Activated T-helper 17 cell treated with anti-CD3 and anti-CD28 coated beads, Interleukin-2, amount 50 U/mL, for 72 hours (primary cell): ENCODE measurements at regions not wholly inside any gene's neighbourhood (a gene's known extent, or its start where the extent isn't known, plus 50 kb on each side); places are given as distances from the start of the nearest gene placed in this dataset.
"Not testable (repeated sequence)": the region's sequence is repeated elsewhere in the genome, so short reads cannot be mapped to it uniquely, and the experiment has no call there.

ENCODE experiments used
- ATAC-seq: fragments of 150-1000 bp; cut with Tn5 transposase; replicated peaks from 2 replicates; pipeline ENCODE4 v1.10.0; 2021; ENCODE audit warnings: mild to moderate bottlenecking, moderate library complexity
- H3K27ac Mint-ChIP-seq: one replicate; pipeline ENCODE4 v1.8.0; 2022; ENCODE audit warnings: mixed read lengths
- H3K27me3 Mint-ChIP-seq: one replicate; pipeline ENCODE4 v1.8.0; 2022; ENCODE audit warnings: mixed read lengths
- H3K36me3 Mint-ChIP-seq: one replicate; pipeline ENCODE4 v1.8.0; 2022; ENCODE audit warnings: low read depth, mild to moderate bottlenecking, mixed read lengths
- H3K4me1 Mint-ChIP-seq: one replicate; pipeline ENCODE4 v1.8.0; 2022; ENCODE audit warnings: mixed read lengths
- H3K4me3 Mint-ChIP-seq: one replicate; pipeline ENCODE4 v1.8.0; 2022; ENCODE audit warnings: mild to moderate bottlenecking, mixed read lengths
- H3K9me3 Mint-ChIP-seq: one replicate; pipeline ENCODE4 v1.8.0; 2022; ENCODE audit warnings: mixed read lengths

DNA sequence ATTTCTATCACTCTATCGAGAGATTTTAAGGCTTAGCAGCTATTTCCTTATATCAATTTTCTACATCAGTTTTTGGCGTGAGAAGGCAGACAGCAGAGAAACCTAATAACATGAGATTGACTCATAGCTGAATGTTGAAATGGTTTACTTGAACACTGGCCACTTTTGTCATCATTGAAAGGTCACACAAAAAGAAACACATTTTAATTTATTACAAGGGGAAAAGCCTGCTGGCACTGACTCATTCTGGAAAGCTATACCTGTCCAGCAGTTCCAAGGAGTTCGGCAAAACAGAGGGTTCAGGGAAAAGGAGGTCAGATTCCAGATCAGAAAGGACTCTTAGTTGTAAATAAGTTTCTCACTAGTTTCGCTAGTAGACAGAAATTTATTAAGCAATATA lies 566.4 kb downstream of the DNAH5 start:
- ATAC-seq, result no peak
- Mint-ChIP-seq H3K27ac (no peak overlapping the region), H3K36me3 (no peaks in the 10 kb centered on the region), H3K9me3 (peaks cover 14% of the 10 kb centered on the region), H3K27me3 (no peaks in the 10 kb centered on the region), H3K4me1 (no peaks in the 10 kb centered on the region), H3K4me3 (no peak overlapping the region)

GRCh38 chr5:13359344-13359743 lies 585.1 kb downstream of the DNAH5 start:
- no peaks in the 10 kb centered on the region for H3K27me3 Mint-ChIP-seq
- H3K9me3 Mint-ChIP-seq, result peaks cover 3% of the 10 kb centered on the region
- no peaks in the 10 kb centered on the region for H3K4me1 Mint-ChIP-seq
- no peak overlapping the region for H3K4me3 Mint-ChIP-seq
- H3K27ac Mint-ChIP-seq, result no peak overlapping the region
- no peak for ATAC-seq
- no peaks in the 10 kb centered on the region for H3K36me3 Mint-ChIP-seq

GRCh38 chr5:13358342-13358741 lies 586.1 kb downstream of the DNAH5 start:
- Mint-ChIP-seq H3K4me1 (no peaks in the 10 kb centered on the region), H3K9me3 (peaks cover 3% of the 10 kb centered on the region), H3K4me3 (no peak overlapping the region), H3K36me3 (no peaks in the 10 kb centered on the region), H3K27ac (no peak overlapping the region), H3K27me3 (no peaks in the 10 kb centered on the region)
- no peak for ATAC-seq

DNA sequence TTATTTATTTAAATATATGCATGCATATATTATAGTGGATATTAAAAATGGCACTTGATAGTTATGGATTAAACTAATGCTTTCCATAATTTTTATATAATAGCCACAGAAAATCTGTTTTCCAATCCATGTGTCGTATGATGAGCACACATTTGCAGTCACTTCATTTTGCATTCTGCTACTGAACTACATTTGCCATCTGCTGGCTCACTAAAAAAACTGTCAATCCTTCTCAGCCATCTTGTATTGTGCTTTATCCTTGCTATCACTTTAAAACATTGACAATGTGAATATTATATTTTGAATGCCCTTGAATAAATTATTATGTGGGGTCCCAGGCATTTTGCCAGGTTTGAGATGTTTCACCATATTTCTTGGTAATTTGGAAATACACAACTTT lies 586.6 kb downstream of the DNAH5 start:
- no peaks in the 10 kb centered on the region for H3K36me3 Mint-ChIP-seq
- H3K27me3 Mint-ChIP-seq, result no peaks in the 10 kb centered on the region
- H3K4me1 Mint-ChIP-seq, result no peaks in the 10 kb centered on the region
- H3K9me3 Mint-ChIP-seq, result peaks cover 3% of the 10 kb centered on the region
- H3K27ac Mint-ChIP-seq, result no peak overlapping the region
- ATAC-seq, result no peak
- no peak overlapping the region for H3K4me3 Mint-ChIP-seq

- Mint-ChIP-seq H3K4me3 (no peak overlapping the region), H3K27me3 (no peaks in the 10 kb centered on the region), H3K9me3 (peaks cover 3% of the 10 kb centered on the region), H3K27ac (no peak overlapping the region), H3K36me3 (no peaks in the 10 kb centered on the region), H3K4me1 (no peaks in the 10 kb centered on the region)
- ATAC-seq, result no peak
Measured at GRCh38 chr5:13356226-13356625, 588.3 kb downstream of the DNAH5 start.

DNA sequence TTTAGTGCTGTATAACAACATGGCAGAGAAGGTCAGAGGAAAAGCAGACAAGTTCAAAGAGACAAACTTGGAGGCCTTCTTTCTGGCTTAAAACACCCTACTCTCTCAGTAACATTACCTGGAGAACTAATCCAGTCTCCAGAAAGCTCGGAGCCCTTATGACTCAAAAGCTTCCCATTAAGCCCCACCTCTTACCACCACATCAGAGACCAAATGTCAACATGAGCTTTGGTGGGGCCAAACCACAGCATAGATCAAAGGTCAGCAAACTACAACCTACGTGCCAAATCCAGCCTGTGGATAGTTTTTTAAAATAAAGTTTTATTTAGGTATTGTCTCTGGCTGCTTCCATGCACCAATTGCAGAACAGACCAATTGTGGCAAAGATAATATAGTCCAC lies 589.9 kb downstream of the DNAH5 start:
- no peak for ATAC-seq
- no peaks in the 10 kb centered on the region for H3K36me3 Mint-ChIP-seq
- H3K9me3 Mint-ChIP-seq, result peaks cover 3% of the 10 kb centered on the region
- no peak overlapping the region for H3K27ac Mint-ChIP-seq
- H3K4me1 Mint-ChIP-seq, result no peaks in the 10 kb centered on the region
- H3K27me3 Mint-ChIP-seq, result no peaks in the 10 kb centered on the region
- H3K4me3 Mint-ChIP-seq, result no peak overlapping the region

DNA sequence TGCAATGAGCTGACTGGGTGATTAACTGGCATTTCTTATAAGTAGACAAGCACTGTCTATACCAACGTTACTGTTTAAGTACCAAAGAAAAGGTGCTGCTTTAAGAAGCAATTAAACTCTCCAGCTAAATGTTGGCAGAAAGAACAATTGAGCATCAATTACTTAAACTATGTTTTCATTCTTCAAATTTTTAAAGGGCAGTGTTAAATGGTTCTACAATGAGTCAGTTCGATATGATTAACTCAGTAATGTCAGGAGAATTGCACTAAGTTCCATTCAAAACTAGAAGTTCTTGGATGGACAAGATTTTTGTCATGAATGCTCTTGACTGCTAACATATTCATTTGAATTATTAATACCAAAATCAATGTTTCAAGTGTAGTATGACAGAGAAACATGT lies 593.7 kb downstream of the DNAH5 start:
- ATAC-seq, result no peak
- Mint-ChIP-seq H3K27ac (no peak overlapping the region), H3K4me1 (no peaks in the 10 kb centered on the region), H3K27me3 (no peaks in the 10 kb centered on the region), H3K4me3 (no peak overlapping the region), H3K9me3 (peaks cover 7% of the 10 kb centered on the region), H3K36me3 (no peaks in the 10 kb centered on the region)

DNA sequence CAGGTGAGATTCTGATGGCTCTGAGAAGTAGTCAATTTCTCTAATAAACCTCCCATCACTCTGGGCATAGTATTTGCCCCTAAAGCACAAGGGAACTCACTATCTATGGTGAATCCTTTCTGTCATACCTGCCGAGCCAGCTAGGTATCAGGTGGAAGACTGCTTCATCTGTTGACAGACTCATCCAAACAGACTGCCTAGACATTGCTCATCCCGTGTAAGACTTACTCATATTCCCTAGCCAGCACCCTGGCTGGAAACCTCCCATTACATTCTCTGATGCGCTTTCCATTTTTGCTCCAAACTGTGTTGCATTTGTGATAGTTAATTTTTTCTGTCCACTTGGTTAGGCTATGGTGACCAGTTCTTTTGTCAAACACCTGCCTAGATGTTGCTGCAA lies 595.9 kb downstream of the DNAH5 start:
- H3K4me3 Mint-ChIP-seq, result no peak overlapping the region
- peaks cover 9% of the 10 kb centered on the region for H3K9me3 Mint-ChIP-seq
- no peaks in the 10 kb centered on the region for H3K4me1 Mint-ChIP-seq
- ATAC-seq, result no peak
- H3K36me3 Mint-ChIP-seq, result no peaks in the 10 kb centered on the region
- no peak overlapping the region for H3K27ac Mint-ChIP-seq
- no peaks in the 10 kb centered on the region for H3K27me3 Mint-ChIP-seq

DNA sequence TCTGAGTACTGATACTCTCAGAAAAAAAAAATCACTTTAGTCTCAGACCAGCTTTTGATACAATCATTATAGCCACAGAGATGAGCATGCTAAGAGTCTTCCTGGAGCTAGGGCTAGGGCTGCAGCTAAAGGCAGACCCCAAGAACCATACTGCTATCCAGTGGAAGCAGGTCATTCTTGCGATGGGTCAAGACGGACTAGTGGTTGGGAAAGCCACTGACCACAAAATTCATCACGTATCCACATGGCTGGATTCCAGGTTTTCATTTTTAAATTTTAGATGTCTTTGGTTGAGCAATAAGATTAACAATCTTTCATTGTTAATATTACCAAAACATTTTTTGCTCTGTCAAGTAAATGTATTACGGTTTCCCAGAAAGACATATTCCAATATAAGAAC lies 598.1 kb downstream of the DNAH5 start:
- H3K27me3 Mint-ChIP-seq, result no peaks in the 10 kb centered on the region
- peaks cover 12% of the 10 kb centered on the region for H3K9me3 Mint-ChIP-seq
- H3K36me3 Mint-ChIP-seq, result no peaks in the 10 kb centered on the region
- H3K4me1 Mint-ChIP-seq, result no peaks in the 10 kb centered on the region
- ATAC-seq, result no peak
- H3K4me3 Mint-ChIP-seq, result no peak overlapping the region
- H3K27ac Mint-ChIP-seq, result no peak overlapping the region

- Mint-ChIP-seq H3K27me3 (no peaks in the 10 kb centered on the region), H3K4me3 (no peak overlapping the region), H3K9me3 (peaks cover 14% of the 10 kb centered on the region), H3K4me1 (no peaks in the 10 kb centered on the region), H3K27ac (no peak overlapping the region), H3K36me3 (no peaks in the 10 kb centered on the region)
- no peak for ATAC-seq
Measured at GRCh38 chr5:13339093-13339492, 605.4 kb downstream of the DNAH5 start.

DNA sequence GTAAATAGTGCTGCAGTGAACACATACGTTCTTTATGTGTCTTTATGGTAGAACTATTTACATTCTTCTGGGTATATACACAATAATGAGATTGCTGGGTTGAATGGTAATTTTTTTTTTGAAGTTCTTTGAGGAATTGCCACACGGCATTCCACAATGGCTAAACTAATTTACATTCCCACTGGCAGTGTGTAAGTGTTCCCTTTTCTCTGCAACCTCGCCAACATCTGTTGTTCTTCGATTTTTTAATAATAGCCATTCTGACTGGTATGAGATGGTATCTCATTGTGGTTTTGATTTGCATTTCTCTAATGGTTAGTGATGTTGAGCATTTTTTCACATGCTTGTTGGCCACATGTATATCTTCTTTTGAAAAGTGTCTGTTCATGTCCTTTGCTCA lies 609.5 kb downstream of the DNAH5 start:
- not testable (repeated sequence) for H3K36me3 Mint-ChIP-seq

GRCh38 chr5:13331585-13331984 lies 612.9 kb downstream of the DNAH5 start:
- ATAC-seq, result no peak
- Mint-ChIP-seq H3K27ac (no peak overlapping the region), H3K36me3 (no peaks in the 10 kb centered on the region), H3K27me3 (no peaks in the 10 kb centered on the region), H3K4me3 (no peak overlapping the region), H3K4me1 (no peaks in the 10 kb centered on the region), H3K9me3 (peaks cover 19% of the 10 kb centered on the region)

More for the DNA sequence above, 609.5 kb downstream of the DNAH5 start:
- not testable (repeated sequence) for H3K4me3 Mint-ChIP-seq, H3K4me1 Mint-ChIP-seq, H3K27me3 Mint-ChIP-seq, H3K27ac Mint-ChIP-seq, ATAC-seq
- H3K9me3 Mint-ChIP-seq, result peaks cover 18% of the 10 kb centered on the region

- Mint-ChIP-seq H3K9me3 (peaks cover 16% of the 10 kb centered on the region), H3K36me3 (no peaks in the 10 kb centered on the region), H3K27me3 (no peaks in the 10 kb centered on the region), H3K27ac (no peak overlapping the region), H3K4me1 (no peaks in the 10 kb centered on the region), H3K4me3 (no peak overlapping the region)
- no peak for ATAC-seq
Measured at GRCh38 chr5:13328316-13328715, 616.2 kb downstream of the DNAH5 start.

- Mint-ChIP-seq H3K27ac (no peak overlapping the region), H3K9me3 (peaks cover 12% of the 10 kb centered on the region), H3K4me1 (no peaks in the 10 kb centered on the region)
Measured at GRCh38 chr5:13325765-13326164, 618.7 kb downstream of the DNAH5 start.

DNA sequence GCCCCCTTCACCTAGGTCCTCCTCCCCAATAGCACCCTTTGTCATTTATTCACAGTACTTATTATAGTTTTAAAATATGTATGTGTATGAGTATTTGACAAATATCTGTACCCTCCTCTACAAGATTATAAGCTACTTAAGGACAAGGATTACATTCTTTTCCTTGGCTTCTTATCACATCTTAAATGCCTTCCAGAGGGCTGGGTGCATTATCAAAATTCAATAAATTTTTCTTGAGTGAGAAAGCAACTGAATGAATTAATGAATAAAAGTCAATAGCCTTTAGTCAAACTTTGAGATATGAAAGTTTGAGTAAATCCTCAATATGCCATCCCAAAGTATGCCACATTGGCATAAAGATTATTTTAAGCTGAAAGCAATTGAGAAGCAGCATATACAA lies 621.7 kb downstream of the DNAH5 start:
- no peak overlapping the region for H3K27ac Mint-ChIP-seq
- no peak overlapping the region for H3K4me3 Mint-ChIP-seq
- ATAC-seq, result no peak

More at GRCh38 chr5:13325765-13326164, 618.7 kb downstream of the DNAH5 start:
- Mint-ChIP-seq H3K27me3 (no peaks in the 10 kb centered on the region), H3K4me3 (no peak overlapping the region), H3K36me3 (no peaks in the 10 kb centered on the region)
- ATAC-seq, result no peak

DNA sequence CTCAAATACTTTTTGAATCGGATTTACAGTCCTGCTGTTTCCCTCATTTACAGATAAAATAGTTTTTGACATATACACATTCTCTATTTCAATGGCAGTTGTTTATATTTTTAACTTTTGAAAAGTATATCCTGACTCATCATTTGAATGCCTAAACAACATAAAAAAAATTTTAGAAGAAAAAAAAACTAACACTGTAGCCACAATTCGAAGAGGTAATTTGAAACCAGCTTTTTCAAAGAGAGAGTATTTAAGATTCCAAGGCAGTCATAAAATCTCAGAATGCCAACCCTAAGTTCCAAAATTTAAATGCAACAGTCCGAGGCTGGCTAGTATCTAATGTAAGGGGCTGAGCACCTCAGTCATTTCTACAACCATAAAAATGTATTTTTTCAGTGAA lies 626.8 kb downstream of the DNAH5 start:
- Mint-ChIP-seq H3K27ac (no peak overlapping the region), H3K36me3 (no peaks in the 10 kb centered on the region), H3K4me1 (no peaks in the 10 kb centered on the region), H3K9me3 (peaks cover 20% of the 10 kb centered on the region), H3K27me3 (no peaks in the 10 kb centered on the region), H3K4me3 (no peak overlapping the region)
- no peak for ATAC-seq

More for the DNA sequence above, 621.7 kb downstream of the DNAH5 start:
- H3K36me3 Mint-ChIP-seq, result no peaks in the 10 kb centered on the region
- no peaks in the 10 kb centered on the region for H3K27me3 Mint-ChIP-seq
- H3K4me1 Mint-ChIP-seq, result no peaks in the 10 kb centered on the region
- peaks cover 10% of the 10 kb centered on the region for H3K9me3 Mint-ChIP-seq
